NT2/D1 (cell line): ENCODE measurements at regions not wholly inside any gene's neighbourhood (a gene's known extent, or its start where the extent isn't known, plus 50 kb on each side); places are given as distances from the start of the nearest gene placed in this dataset.
"Not testable (repeated sequence)": the region's sequence is repeated elsewhere in the genome, so short reads cannot be mapped to it uniquely, and the experiment has no call there.

Experiments used
- SUZ12 ChIP-seq: IDR thresholded peaks from 2 replicates; pipeline ENCODE4 v1.6.1; 2011; ENCODE audit not compliant: insufficient read length, insufficient read depth; ENCODE audit errors: extremely low read depth
- ZNF274 ChIP-seq: IDR thresholded peaks from 2 replicates; pipeline ENCODE4 v1.6.1; 2011; ENCODE audit warnings: mild to moderate bottlenecking, low read depth, low read length

DNA sequence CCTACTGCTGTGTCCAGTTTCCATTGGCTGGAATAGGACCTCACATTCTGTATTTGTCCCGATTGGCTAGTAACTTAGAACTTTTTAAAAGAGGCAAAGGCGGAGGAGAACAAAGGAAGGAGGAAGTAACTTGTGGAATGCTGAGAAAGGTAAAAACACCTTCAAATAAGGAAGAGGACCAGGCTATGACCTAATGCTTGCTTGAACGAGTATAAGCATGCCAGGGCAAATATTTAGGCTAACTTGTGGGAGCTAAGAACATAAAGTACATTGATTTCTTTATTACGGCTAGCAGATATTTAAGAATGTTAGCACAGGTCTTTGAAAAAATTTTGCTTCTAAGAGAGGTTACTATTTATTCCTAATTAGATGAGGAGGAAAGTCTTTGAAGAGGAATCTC, 214.5 kb upstream of the CENPE start:
- TF ChIP-seq ZNF274, SUZ12: not testable (repeated sequence)
